Thyroid gland (tissue), 4 donors: ENCODE measurements at regions not wholly inside any gene's neighbourhood (a gene's known extent, or its start where the extent isn't known, plus 50 kb on each side); places are given as distances from the start of the nearest gene placed in this dataset. TPM values are rescaled to one million over a fixed set of nuclear protein-coding genes. Genes with fewer than 3 reads are reported as not detected.

Experiments used
- DNase-seq, 2 donors: peaks; one replicate each; pipeline ENCODE4 v3.0.0-alpha.2; 2019
- H3K27ac ChIP-seq, 3 donors: fragments of 200-600 bp; sonication (generic); 1 replicate in 2 of 3; 2 replicates in 1 of 3; pipeline ENCODE4 v1.5.1; 2016 to 2019; ENCODE audit warnings: mild to moderate bottlenecking in 1 of 3, moderate library complexity in 1 of 3
- H3K27me3 ChIP-seq: fragments of 200-600 bp; sonication (generic); one replicate; pipeline ENCODE4 v1.5.1; 2019
- H3K36me3 ChIP-seq, 2 donors: fragments of 200-600 bp; sonication (generic); one replicate each; pipeline ENCODE4 v1.5.1; 2016 to 2019
- H3K4me1 ChIP-seq, 2 donors: fragments of 200-600 bp; sonication (generic); one replicate each; pipeline ENCODE4 v1.5.1; 2017 to 2019
- H3K4me3 ChIP-seq, 3 donors: fragments of 200-600 bp; sonication (generic); replicated peaks in 1 of 3; 1 replicate in 2 of 3; 2 replicates in 1 of 3; pipeline ENCODE4 v1.5.1; 2016; ENCODE audit warnings: mild to moderate bottlenecking in 1 of 3
- H3K9me3 ChIP-seq: fragments of 200-600 bp; sonication (generic); one replicate; pipeline ENCODE4 v1.5.1; 2017
- CTCF ChIP-seq, 6 experiments: fragments of 200-600 bp in 3 of 6; fragments of 450-650 bp in 3 of 6; sonication (generic) in 3 of 6; IDR thresholded peaks; one replicate each; pipeline ENCODE4 v1.5.1; 2016 to 2019; ENCODE audit warnings: antibody characterized with exemption in 6 of 6, mild to moderate bottlenecking in 2 of 6, inconsistent platforms in 1 of 6, moderate library complexity in 1 of 6
- POLR2A ChIP-seq, 2 donors: fragments of 450-650 bp; IDR thresholded peaks; one replicate each; pipeline ENCODE4 v1.6.1; 2017; ENCODE audit warnings: antibody characterized with exemption in 2 of 2, mild to moderate bottlenecking in 2 of 2, moderate library complexity in 1 of 2
- WGBS, 2 donors: methylation state at CpG; one replicate each; pipeline ENCODE4 v1.1.5; 2017; 5-methylcytosine and 5-hydroxymethylcytosine counted together
- intact Hi-C: fragments of 100-400 bp; cut with DNase I; formaldehyde crosslinking; loops from one replicate; pipeline ENCODE4 v1.15.1; 2023
- small RNA-seq: library from RNA; depleted of rRNA; stranded (forward); fragments of <200 nt; gene quantifications from one replicate; pipeline ENCODE3, GENCODE V24; 2016

- H3K4me1 ChIP-seq: no peaks in the 10 kb centered on the region
- DNase-seq: no peak
- no peak for TF ChIP-seq CTCF (IDR thresholded peaks at IDR 0.05)
- no peak for TF ChIP-seq POLR2A (IDR thresholded peaks at IDR 0.05)
- H3K27ac ChIP-seq: no peak overlapping the region
- H3K36me3 ChIP-seq: no peaks in the 10 kb centered on the region
- no peak overlapping the region for H3K4me3 ChIP-seq
- 85 to 97% methylated on average over 3 of the region's 3 CpGs for WGBS, 2 donors
- intact Hi-C loops: no loop called here
- no peaks in the 10 kb centered on the region for H3K27me3 ChIP-seq
- no peaks in the 10 kb centered on the region for H3K9me3 ChIP-seq
These were observed 54.1 kb upstream of the SALL4 start for GRCh38 chr20:51856432-51856831.

GRCh38 chr20:51854921-51855320 lies 52.6 kb upstream of the SALL4 start:
- DNase-seq: no peak
- H3K27ac ChIP-seq: no peak overlapping the region
- intact Hi-C loops: no loop called here
- no peaks in the 10 kb centered on the region for H3K9me3 ChIP-seq
- H3K4me1 ChIP-seq: no peaks in the 10 kb centered on the region
- H3K27me3 ChIP-seq: no peaks in the 10 kb centered on the region
- H3K36me3 ChIP-seq: no peaks in the 10 kb centered on the region
- TF ChIP-seq CTCF (IDR thresholded peaks at IDR 0.05) (no peak), POLR2A (IDR thresholded peaks at IDR 0.05) (no peak)
- H3K4me3 ChIP-seq: no peak overlapping the region
- WGBS, 2 donors: 92 to 97% methylated on average over 6 of the region's 6 CpGs

Small RNAs in the stretch of these regions (small RNA-seq; reads per million reads assigned to genes)
- gene RNU6-347P: not detected
- gene RNU7-6P: not detected
